HL-60 (cell line): ENCODE measurements at regions not wholly inside any gene's neighbourhood (a gene's known extent, or its start where the extent isn't known, plus 50 kb on each side); places are given as distances from the start of the nearest gene placed in this dataset.

Experiments
- DNase-seq, 2 experiments: peaks; one replicate each; pipeline ENCODE4 v3.0.0-alpha.2; 2010 to 2020; ENCODE audit warnings: low read depth in 1 of 2, low spot score in 1 of 2
- H3K27ac ChIP-seq: fragments of 250-450 bp; sonication (Bioruptor Pico); replicated peaks from 2 replicates; pipeline ENCODE4 v1.5.1; 2020; ENCODE audit warnings: mild to moderate bottlenecking, moderate library complexity
- H3K27me3 ChIP-seq: fragments of 250-450 bp; sonication (Bioruptor Pico); 2 replicates; pipeline ENCODE4 v1.5.1; 2021; ENCODE audit warnings: mild to moderate bottlenecking, moderate library complexity; ENCODE audit not compliant: insufficient read depth, poor library complexity, severe bottlenecking
- H3K4me3 ChIP-seq: replicated peaks from 2 replicates; pipeline ENCODE4 v1.5.1; 2011; ENCODE audit warnings: mild to moderate bottlenecking, control low read depth, low read length; ENCODE audit not compliant: insufficient read depth
- GABPA ChIP-seq: IDR thresholded peaks from 2 replicates; pipeline ENCODE4 v1.6.1; 2012; ENCODE audit warnings: low read depth
- POLR2AphosphoS5 ChIP-seq: IDR thresholded peaks from 2 replicates; pipeline ENCODE4 v1.6.1; 2012; ENCODE audit warnings: low read depth
- REST ChIP-seq: IDR thresholded peaks from 2 replicates; pipeline ENCODE4 v1.6.1; 2012; ENCODE audit warnings: low read depth; ENCODE audit not compliant: insufficient replicate concordance
- SPI1 ChIP-seq: IDR thresholded peaks from 2 replicates; pipeline ENCODE4 v1.6.1; 2012; ENCODE audit warnings: low read depth, mild to moderate bottlenecking, borderline replicate concordance
- TF ChIP-seq, protein P1 (sequence below): IDR thresholded peaks from one replicate; pipeline ENCODE4 v1.5.1; 2011; ENCODE audit warnings: low read length, control low read depth, inconsistent platforms; ENCODE audit not compliant: insufficient read depth

- TF ChIP-seq GABPA (no peak), REST (no peak), POLR2AphosphoS5 (no peak), SPI1 (no peak)
- TF ChIP-seq, protein P1, sequence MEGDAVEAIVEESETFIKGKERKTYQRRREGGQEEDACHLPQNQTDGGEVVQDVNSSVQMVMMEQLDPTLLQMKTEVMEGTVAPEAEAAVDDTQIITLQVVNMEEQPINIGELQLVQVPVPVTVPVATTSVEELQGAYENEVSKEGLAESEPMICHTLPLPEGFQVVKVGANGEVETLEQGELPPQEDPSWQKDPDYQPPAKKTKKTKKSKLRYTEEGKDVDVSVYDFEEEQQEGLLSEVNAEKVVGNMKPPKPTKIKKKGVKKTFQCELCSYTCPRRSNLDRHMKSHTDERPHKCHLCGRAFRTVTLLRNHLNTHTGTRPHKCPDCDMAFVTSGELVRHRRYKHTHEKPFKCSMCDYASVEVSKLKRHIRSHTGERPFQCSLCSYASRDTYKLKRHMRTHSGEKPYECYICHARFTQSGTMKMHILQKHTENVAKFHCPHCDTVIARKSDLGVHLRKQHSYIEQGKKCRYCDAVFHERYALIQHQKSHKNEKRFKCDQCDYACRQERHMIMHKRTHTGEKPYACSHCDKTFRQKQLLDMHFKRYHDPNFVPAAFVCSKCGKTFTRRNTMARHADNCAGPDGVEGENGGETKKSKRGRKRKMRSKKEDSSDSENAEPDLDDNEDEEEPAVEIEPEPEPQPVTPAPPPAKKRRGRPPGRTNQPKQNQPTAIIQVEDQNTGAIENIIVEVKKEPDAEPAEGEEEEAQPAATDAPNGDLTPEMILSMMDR = no peak
- H3K27ac ChIP-seq = no peak overlapping the region
- no peak overlapping the region for H3K4me3 ChIP-seq
- DNase-seq = no peak
- H3K27me3 ChIP-seq = no peaks in the 10 kb centered on the region
Measured at GRCh38 chr10:78760463-78761310, 308.1 kb upstream of the ZMIZ1 start.

DNA sequence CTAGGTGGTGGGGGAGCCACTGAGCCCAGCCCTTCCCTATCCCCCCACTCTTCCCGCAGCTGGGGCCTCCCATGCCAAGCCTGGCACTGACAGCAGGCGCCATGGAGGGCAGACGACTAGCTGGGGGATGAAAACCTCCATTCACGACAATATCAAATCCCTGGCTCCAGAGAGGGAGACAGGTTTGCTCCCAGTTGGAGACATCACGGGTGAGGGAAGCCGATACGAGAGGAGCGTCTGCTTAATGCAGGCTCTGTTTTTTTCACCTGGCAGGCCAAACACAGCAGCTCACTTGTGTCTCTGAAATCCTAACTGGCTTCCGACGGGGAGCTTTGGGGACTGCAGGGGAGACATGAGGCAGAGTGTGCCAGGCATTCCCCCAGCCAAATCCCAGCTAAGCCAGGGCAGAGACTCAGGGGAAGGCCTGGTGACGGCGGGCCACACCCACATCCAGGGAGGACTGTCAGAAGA, 307.4 kb upstream of the ZMIZ1 start:
- Histone ChIP-seq H3K27ac (no peak overlapping the region), H3K27me3 (no peaks in the 10 kb centered on the region), H3K4me3 (no peak overlapping the region)
- TF ChIP-seq, protein P1 = no peak
- TF ChIP-seq POLR2AphosphoS5 = no peak
- TF ChIP-seq SPI1 = no peak
- no peak for TF ChIP-seq GABPA
- no peak for TF ChIP-seq REST
- no peak for DNase-seq

- Histone ChIP-seq H3K27ac (no peak overlapping the region), H3K4me3 (no peak overlapping the region), H3K27me3 (no peaks in the 10 kb centered on the region)
- DNase-seq = no peak
- TF ChIP-seq SPI1 (peak; percentile 38; the same call in 1 of the 2 replicates), POLR2AphosphoS5 (no peak), GABPA (no peak), REST (no peak)
- TF ChIP-seq, protein P1 = no peak
Measured at GRCh38 chr10:78762086-78762630, 306.6 kb upstream of the ZMIZ1 start.
